ENCODE measurements at regions not wholly inside any gene's neighbourhood (a gene's known extent, or its start where the extent isn't known, plus 50 kb on each side); places are given as distances from the start of the nearest gene placed in this dataset.
"Not testable (repeated sequence)": the region's sequence is repeated elsewhere in the genome, so short reads cannot be mapped to it uniquely, and the experiment has no call there.

DNA sequence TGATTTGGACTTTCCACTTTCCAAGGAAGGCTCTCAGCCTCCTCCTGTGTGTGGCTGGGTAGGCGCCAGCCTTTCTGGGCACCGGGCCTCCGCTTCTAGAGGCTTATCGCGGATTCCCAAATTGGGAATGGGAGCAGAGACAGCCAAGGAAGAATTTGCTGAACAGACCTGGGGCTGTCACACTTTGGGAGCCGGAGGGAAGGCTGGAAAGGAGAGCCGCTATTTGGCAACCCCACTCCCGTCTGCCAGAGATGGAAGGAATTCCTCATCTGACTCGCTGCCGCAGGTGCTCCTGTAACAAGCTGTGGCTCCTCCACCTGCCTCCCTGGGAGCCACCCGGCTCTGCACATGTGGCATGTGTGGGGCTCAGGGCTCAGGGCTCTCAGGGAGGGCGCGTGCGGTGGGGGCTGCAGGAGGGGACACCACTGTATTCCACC lies 50.8 kb upstream of the ECHDC3 start:
- DNase-seq: peak in 1 of 2 experiments; percentile 11

DNA sequence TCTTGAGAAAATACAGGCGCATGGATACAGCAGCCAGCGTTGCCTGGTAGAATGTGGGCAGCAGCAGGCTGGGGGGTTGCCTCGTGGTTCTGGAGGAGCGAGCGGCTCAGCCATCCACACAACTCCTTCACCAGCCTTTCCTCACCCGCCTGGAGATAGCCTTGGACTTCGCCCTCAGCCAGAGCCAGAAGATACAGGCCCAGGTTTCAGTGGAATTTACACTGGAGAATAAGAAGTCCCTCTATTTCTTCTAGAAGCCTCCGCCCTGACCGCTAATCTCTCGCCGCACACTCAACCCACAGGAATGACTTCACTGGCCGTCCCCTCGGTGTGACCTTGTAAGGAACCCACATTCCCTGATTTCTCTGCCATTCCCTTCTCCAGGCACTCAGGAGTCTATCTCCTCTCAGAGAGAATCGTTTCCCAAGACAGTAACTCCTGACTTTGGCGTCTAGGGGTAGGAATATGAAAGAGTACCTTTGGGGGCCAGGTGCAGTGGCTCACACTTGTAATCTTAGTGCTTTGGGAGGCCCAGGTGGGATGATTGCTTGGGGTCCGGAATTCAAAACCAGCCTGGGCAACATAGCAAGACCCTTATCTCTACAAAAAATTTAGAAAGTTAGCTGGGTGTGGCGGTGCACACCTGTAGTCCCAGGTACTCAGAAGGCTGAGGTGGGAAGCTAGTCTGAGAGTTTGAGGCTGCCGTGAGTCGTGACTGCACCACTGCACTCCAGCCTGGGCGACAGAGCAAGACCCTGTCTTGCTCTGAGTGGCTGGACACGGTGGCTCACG lies 52.0 kb upstream of the ECHDC3 start:
- DNase-seq: no peak

DNA sequence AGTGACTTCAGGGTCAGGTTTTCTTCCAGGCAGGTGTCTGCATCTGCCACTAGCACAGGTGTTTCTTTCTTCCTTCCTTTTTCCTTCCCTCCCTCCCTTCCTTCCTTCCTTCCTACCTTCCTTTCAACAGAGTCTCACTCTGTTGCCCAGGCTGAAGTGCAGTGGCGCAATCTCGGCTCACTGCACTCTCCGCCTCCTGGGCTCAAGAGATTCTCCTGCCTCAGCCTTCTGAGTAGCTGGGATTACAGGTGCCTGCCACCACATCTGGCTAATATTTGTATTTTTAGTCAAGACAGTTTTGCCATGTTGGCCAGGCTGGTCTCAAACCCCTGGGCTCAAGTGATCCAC lies 53.8 kb upstream of the ECHDC3 start:
- not testable (repeated sequence) for DNase-seq

DNA sequence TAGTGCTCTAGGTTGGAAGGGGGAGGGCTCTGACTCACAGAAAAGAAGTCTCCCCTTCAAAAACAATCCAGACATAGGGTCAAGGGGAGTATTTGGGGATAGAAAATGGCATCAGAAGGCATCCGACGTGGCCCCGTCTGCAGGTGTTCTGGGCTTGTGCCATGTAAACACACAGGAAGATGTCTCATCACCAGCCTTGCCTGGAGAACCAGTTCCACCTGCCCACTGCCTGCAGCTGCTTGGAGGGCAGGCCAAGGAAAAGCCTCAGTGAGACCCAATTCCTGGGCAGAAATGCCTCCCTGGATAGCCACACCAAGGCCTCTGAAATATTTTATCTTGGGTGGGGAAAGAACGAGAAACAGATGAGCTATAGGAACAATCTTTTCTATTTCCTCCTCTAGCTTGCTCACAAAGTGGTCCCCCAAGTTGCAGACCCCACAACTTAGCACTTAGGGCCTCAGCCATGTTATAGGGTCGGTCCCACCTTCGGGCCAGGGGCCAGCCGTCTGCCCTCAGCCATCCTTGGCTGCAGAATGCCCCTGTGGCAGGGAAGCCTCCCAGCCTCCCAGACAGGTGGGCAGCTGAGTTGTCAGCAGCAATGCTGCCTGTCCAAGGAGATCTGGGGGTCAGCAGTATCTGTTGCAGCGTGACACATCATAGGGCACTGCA lies 54.3 kb upstream of the ECHDC3 start:
- no peak for DNase-seq

DNA sequence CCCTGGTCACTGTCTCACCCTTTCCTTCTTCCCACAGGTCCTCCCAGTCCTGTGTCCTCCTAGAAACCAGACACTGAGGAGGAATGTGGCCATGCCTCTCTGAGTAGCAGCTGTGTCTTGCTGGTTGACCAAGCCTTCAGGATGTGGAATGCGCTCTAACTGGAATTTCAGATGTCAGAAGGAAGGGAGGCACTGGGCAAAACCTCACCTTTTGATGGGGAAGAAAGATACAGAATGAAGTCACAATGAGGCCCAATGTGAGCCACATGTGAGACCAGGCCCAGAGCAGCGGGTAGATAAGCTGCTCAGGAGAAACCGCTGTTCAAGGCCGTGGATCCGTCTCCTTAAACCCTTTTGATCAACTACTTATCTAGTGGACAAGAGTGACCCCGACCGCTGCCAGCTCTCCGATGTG lies 54.8 kb upstream of the ECHDC3 start:
- no peak for DNase-seq

DNA sequence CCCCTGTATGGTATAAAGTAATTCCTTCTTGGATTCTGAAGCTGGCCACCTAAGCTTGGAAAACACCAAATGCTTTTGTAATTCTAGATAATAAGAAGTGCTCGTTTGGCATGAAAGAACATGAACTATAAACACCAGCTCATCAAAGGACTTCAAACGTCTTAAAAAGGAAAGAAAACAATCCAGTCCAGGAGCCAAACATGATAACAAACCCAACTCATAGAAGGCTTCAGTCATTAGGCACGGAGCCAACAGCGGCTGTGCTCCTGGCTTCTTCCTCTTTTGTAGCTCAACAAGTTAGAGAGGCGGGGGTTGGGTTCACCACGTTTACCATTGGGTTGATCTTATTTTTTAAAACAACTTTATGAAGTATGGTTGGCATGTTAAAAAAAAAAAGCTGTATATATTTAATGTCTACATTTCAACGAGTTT lies 56.4 kb upstream of the ECHDC3 start:
- DNase-seq: no peak

DNA sequence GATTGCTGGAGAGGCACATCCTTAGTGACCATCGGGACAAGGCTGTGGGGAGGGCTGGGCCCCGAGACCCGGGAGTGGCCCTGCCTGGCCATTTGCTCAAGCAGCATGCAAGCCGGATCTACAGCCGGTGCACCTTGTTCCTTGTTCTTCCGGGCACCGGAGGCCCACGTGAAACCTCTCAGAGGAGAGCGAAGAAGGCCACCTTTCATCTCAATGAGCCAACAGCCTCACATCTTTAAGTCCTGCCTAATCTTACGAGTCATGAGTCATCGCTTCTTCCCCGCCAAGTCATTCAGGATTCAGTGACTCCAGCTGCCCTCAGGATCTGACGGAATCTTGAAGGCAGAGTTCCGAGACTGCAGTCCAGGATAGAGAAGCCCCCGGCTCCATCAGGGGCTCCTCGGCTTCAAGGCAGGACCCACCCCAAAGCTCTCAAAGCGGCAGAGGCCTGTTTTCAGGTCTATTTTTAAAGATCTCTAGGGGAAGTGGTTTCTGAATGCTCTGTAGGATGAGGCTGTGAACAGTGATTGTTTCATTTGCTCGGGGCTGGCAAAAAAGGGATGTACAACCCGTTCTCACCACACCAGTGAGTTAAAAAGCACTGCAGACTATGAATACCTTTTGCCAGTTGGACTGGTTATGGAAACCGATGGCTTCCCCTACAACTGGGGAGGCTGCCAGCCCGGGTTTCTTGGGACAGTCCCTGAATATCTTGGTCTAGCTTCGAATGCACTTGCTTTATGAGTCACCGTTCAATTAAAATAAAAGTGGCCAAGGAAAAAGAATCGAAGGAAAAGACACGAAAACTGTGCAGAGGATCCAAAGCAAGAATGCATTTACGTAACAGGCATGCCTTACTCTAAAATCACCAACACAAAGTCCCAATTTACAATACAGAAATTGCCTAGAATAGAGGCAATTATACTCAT lies 57.2 kb upstream of the ECHDC3 start:
- no peak for DNase-seq

DNA sequence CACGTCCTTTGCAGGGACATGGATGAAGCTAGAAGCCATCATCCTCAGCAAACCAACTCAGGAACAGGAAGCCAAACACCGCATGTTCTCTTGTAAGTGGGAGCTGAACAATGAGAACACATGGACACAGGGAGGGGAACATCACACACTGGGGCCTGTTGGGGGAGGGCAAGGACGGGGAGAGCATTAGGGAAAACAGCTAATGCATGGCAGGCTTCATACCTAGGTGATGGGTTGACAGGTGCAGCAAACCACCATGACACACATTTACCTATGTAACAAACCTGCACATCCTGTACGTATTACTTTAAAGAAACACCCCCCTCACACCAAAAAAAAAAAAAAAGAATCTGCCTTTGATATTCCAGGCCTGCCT lies 57.9 kb upstream of the ECHDC3 start:
- not testable (repeated sequence) for DNase-seq

DNA sequence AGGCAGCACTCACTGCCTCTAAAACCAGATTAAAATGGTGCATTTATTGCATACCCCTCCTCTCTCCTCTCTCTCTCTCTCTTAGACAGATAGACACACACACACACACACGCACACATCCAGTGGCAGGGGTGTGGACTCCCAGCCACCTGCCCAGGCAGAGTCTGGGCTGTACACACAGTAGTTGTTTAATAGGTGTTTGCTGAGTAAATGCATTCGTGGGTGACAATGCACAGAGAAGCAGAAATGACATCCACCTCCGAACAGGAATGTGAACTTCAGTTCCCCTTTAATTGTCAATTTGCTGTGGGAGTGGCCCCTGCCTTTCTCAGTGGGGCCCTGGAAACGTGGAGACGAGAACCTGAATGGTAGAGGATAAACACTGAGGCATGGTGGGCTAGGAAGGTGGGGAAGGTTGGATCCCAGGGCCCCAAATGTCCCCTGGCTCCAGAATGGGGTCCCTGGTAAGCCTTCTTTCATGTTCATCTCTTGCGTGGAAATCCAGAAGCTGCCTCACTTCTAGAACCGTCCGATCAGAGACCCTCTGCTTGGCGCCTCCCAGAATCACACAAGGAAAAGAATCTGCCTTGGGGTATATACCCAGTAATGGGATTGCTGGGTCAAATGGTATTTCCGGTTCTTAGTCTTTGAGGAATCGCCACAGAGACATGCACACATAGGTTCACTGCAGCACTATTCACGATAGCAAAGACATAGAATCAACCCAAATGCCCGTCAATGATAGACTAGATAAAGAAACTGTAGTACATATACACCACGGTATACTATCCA lies 58.5 kb upstream of the ECHDC3 start:
- no peak for DNase-seq

DNA sequence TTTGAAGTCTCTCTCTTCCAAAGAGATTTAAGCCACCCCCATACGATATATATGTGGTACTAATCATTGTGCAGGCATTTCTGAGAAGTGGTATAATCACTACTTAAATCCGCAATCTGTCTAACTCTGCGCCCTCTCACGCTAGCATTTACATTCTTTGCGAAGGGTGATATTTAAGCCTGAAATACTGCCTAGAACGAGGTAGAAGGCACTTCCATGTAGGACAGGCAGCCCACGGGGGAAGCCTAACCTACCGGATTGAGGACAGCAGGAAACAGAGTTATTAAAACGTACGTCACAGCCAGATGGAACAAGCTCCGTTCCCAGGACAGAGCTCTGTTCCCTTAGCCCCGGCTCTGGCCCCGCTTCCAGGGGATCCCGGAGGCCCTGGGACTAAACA lies 59.3 kb upstream of the ECHDC3 start:
- no peak for DNase-seq

DNA sequence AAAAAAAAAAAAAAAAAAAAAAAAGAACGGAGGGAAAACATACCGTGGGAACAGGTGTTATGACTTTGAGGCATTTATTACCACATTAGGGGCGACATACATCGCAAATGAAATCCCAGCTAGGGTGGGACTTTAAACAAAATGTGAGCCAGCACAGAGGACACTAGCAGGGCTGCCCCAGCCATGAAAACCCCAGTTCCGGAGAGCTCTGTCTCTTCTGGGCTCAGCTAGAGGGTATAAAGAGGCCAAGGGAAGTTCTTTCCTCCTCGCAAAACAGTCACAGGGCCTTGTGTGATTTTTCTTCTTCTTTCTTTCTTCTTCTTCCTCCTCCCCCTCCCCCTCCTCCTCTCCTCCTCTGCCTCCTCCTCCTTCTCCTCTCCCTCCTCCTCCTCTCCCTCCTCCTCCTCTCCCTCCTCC lies 59.9 kb upstream of the ECHDC3 start:
- no peak for DNase-seq

DNA sequence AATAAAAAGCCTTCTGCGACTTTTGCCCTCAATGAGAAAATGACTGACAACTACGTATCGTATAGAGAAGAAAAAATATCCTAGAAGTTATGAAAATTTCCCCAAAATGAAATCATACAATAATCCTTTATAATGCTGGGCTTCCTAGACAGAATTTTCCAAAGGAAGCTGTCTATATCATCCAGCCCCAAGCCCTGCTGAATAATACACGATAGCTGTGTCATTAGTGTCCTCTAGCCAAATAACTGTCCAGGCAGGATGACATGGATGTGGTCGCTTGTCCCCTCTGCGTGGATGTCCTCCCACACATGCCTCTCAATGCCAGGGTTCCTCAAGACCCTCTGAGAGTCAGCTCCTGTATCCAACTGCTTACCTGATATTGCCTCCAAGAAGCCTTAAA lies 61.7 kb upstream of the ECHDC3 start:
- DNase-seq: no peak

DNA sequence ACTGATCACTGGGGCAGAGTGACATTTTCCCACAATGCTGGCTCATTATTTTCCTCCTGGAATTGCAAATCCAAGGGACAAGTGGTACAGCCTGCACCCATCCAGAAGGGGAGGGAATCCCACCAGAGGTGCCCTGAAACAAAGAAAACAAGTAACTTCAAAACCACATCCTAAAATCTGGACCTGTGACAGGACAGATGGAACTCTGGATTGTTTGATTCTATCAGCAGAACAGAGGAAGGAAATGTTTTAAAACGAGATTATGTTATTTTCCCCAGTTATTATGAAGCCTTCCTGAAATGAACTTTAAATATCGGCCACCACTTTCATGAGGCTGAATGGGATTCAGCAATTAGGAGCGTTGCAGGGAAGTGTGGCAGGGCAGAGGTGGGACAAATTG lies 62.2 kb upstream of the ECHDC3 start:
- DNase-seq: no peak

DNA sequence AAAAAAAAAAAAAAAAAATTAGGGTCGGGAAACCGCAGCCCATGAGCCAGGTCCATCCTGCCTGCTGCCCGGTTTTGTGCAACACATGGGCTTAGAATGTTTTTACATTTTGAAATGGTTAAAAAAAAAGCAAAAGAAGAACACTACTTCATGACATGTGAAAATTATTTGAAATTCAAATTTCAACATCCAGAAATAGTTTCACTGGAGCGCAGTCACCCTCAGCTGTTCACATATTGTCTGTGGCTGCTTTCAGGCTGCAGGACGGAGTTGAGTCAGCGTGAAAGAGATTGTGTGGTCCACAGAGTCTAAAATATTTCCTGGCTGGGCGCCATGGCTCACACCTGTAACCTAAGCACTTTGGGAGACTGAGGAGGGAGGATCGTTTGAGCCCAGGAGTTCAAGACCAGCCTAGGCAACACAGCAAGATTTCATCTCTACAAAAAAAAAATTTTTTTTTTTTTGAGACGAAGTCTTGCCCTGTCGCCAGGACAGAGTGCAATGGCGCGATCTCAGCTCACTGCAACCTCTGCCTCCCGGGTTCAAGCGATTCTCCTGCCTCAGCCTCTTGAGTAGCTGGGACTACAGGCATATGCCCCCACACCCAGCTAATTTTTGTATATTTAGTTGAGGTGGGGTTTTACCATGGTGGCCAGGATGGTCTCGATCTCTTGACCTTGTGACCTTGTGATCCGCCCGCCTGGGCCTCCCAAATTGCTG lies 63.9 kb upstream of the ECHDC3 start:
- DNase-seq: no peak

DNA sequence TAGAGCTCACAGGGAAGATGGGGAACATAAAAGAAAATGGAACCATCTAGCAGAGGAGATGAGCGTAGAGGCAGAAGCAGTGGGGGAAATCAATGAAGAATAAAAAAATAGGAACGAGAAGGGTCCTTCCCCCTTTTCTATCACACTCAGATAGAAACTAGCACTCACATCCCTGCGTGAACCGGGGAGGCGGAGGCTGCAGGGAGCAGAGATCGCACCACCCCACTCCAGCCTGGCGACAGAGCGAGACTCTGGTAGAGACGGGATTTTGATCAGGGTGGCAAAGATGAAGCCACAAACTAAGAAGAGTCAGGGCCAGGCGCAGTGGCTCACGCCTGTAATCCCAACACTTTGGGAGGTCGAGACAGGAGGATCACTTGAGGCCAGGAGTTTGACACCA lies 64.7 kb upstream of the ECHDC3 start:
- no peak for DNase-seq

DNA sequence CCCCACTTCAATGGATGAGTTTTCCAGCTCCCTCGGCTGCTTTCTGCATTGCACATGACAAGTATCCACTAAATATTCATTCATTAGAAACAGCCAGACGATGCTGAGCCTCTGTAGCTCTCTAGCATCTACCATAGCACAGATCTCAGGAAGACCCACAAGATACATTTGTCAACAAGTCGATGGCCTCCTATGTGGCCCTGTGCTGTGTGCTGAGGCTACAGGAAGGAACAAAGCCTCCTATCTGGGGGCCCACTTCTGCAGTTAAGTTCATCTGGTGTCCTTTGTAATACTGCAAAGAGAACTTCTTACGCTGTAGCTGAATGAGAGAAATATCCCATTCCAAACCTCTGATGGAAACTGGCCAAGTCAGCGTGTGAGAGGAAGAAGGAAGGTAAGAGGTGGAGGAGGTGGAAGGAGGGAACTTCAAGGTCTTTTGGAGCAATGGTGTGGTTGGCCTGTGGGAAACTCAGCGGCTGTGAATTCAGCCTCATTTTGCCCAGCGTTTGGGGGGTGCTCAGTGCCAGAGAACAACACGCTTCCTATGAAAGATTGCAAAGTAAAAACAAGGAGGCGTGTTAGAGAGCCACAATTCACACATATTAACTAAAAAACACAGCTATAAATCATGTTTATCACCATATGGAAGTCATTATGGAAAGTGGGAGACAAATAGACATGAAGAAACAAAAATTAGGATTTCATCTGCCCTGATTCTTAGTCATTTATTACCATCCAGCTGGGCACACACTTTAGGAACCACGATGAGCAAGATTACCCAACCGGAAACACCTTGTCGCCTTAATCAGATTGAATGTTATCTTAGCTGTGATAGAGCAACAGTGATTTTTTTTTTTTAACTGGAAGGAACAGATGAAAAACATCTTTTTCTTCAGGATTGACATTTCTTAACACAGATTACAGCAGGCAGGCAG lies 62.2 kb upstream of the USP6NL start:
- no peak for DNase-seq

DNA sequence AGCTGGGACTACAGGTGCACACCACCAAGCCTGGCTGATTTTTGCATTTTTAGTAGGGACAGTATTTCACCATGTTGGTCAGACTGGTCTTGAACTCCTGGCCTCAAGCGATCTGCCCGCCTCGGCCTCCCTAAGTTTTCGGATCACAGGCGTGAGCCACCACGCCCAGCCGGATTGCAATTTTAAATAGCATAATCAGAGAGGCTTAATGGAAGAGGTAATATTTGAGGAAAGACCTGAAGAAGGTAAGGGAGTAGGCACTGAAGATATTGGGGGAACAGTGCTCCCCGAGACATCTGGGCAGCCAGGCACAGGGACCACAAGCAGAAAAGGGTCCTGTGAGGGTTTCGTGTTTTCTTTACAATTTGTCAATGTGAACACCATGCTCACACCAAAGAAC lies 61.4 kb upstream of the USP6NL start:
- DNase-seq: no peak

DNA sequence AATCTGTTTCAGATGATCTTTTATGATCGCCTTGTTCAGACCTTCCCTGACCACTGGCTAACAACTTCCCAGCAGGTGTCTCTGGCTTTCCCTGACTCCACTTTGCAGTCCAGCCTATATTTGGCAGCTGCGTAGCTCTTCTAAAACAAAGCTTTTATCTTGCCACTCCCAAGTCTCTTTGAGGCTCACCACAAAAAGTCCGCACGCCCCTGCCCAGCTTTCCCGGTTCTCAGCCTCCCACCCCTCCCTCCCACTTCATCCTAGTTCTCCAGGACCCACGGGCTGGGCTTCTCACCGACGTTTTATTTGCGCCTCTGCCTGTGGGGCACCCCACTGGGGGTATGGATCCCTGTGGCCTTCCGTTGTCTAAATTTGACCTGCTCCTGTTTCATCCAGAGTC lies 58.9 kb upstream of the USP6NL start:
- DNase-seq: no peak

DNA sequence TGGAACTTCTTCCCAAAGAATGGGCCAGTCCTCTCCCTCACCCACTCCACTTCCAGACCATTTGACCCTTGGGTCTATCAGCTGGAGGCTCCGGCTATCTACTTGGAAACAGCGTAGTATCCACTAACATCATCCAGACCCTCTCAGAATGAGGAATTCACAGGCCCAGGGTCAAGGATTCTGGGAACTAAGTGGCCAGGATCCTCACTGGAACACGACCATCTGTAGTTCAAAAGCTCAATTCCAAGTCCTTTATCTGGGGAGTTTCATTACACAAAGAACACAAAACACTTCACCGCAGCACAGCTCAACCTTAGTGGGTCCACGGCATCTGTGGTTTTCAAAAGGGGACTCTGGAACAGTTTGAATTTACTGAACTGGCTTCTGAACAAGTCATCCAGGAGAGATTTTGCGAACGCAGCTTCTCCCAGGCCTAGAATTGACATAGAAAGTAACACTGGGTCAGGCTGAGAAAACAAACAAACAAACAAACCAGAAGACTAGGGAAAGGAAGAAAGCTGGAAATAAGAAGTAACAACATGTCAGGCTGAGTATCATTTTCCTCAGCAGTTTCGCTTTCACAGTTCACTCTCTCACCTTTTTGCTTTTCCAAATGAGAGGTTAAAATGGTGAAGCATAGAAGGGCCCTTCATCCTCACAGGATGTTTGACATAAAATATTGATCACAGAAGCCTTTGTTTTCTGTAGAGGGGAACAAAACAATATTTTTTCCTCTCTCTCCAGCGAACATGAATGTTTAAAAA lies 57.6 kb upstream of the USP6NL start:
- DNase-seq: no peak

DNA sequence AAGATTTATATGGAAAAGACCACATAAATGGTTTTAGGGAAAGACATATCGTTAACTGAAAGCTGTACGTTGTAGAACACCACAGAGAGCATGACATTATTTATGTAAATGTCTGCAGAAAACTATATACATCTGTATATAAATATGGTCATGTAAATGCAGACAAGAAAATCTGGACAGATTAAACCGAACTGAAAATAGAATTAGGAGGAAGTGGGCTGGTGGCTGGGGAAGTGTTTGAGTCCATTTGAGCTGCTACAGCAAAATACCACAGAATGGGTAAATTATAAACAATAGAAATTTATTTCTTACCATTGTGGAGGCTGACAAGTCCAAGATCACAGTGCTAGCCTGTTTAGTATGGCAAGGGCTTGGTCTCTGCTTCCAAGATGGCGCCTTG lies 56.3 kb upstream of the USP6NL start:
- DNase-seq: no peak

Measured in cerebellar nuclear complex (tissue), 1 donor.